Breast epithelium (tissue), 3 donors: ENCODE measurements at regions not wholly inside any gene's neighbourhood (a gene's known extent, or its start where the extent isn't known, plus 50 kb on each side); places are given as distances from the start of the nearest gene placed in this dataset.

Experiments used
- POLR2AphosphoS5 ChIP-seq, 3 donors: sonication (generic); formaldehyde crosslinking; IDR thresholded peaks; one replicate each; pipeline ENCODE4 v1.6.1; 2017; ENCODE audit warnings: antibody characterized with exemption in 3 of 3
- TF ChIP-seq, protein P1 (sequence below), 3 donors: fragments of 450-650 bp; IDR thresholded peaks; one replicate each; pipeline ENCODE4 v1.5.1; 2016 to 2017; ENCODE audit warnings: antibody characterized with exemption in 3 of 3, mild to moderate bottlenecking in 3 of 3, moderate library complexity in 3 of 3

- TF ChIP-seq, protein P1, sequence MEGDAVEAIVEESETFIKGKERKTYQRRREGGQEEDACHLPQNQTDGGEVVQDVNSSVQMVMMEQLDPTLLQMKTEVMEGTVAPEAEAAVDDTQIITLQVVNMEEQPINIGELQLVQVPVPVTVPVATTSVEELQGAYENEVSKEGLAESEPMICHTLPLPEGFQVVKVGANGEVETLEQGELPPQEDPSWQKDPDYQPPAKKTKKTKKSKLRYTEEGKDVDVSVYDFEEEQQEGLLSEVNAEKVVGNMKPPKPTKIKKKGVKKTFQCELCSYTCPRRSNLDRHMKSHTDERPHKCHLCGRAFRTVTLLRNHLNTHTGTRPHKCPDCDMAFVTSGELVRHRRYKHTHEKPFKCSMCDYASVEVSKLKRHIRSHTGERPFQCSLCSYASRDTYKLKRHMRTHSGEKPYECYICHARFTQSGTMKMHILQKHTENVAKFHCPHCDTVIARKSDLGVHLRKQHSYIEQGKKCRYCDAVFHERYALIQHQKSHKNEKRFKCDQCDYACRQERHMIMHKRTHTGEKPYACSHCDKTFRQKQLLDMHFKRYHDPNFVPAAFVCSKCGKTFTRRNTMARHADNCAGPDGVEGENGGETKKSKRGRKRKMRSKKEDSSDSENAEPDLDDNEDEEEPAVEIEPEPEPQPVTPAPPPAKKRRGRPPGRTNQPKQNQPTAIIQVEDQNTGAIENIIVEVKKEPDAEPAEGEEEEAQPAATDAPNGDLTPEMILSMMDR (IDR thresholded peaks at IDR 0.05) = no peak
- no peak for TF ChIP-seq POLR2AphosphoS5 (IDR thresholded peaks at IDR 0.05)
Observed at GRCh38 chr9:24296124-24296523, 249.6 kb downstream of the IZUMO3 start.
